ENCODE measurements at regions not wholly inside any gene's neighbourhood (a gene's known extent, or its start where the extent isn't known, plus 50 kb on each side); places are given as distances from the start of the nearest gene placed in this dataset.

DNA sequence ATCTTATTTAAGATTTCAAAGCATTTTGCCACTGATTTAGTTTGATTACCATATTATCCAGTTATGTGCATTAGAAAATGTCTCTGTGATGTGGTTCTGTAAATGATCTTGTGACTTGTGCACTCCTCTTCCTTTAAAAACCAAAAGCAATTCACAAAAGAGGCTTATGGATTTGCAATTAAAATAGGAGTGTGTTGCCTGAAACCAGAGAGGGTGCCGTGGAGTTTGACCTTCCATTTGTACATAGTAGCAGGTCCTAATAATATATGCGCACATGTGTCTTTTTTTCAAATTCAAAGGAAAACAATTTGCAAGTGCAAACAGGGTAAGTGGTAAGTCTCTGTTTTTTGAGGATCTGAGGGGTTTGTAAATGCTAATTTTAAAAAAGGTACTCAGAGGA, 470.9 kb downstream of the VRK1 start:
- no peak overlapping the region for H3K4me3 ChIP-seq (ENCODE audit: low read depth in 1 of 2, low read length in 2 of 2)

DNA sequence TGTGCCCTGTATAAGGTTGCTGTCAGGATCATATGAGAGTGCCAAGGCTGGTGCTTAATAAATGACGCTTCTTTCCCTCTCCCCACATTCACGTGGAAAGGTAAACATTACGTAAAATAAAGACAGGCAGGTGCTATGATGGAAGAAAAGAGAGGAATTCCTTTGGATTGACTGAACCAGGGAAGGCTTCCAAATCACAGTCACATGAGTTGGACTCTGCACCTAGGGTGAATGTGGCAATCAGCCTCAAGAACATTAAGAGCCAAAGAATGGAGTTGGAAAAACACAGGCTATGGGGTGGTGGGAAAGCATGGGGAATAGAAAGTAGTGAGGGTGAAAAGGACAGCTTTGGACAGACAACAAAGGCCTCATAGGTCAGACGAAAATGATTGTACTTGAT, 473.1 kb downstream of the VRK1 start:
- H3K4me3 ChIP-seq (ENCODE audit: low read depth in 1 of 2, low read length in 2 of 2), result no peak overlapping the region
- H3K27me3 ChIP-seq (ENCODE audit: low read depth, low read length), result peaks cover 4% of the 10 kb centered on the region
- H3K36me3 ChIP-seq (ENCODE audit: control insufficient read depth in 1 of 2, insufficient read depth in 2 of 2, low read length in 2 of 2), result no peaks in the 10 kb centered on the region
- H3K4me1 ChIP-seq (ENCODE audit: control insufficient read depth in 1 of 2, insufficient read depth in 2 of 2, low read length in 2 of 2), result no peaks in the 10 kb centered on the region
- H3K9me3 ChIP-seq (ENCODE audit: control insufficient read depth in 1 of 2, low read length in 2 of 2), result no peaks in the 10 kb centered on the region
- H3K27ac ChIP-seq (ENCODE audit: low read length), result no peak overlapping the region

More for the DNA sequence above, 470.9 kb downstream of the VRK1 start:
- Histone ChIP-seq H3K4me1 (ENCODE audit: control insufficient read depth in 1 of 2, insufficient read depth in 2 of 2, low read length in 2 of 2) (no peaks in the 10 kb centered on the region), H3K9me3 (ENCODE audit: control insufficient read depth in 1 of 2, low read length in 2 of 2) (no peaks in the 10 kb centered on the region), H3K36me3 (ENCODE audit: control insufficient read depth in 1 of 2, insufficient read depth in 2 of 2, low read length in 2 of 2) (no peaks in the 10 kb centered on the region), H3K27me3 (ENCODE audit: low read depth, low read length) (peaks cover 4% of the 10 kb centered on the region), H3K27ac (ENCODE audit: low read length) (no peak overlapping the region)

DNA sequence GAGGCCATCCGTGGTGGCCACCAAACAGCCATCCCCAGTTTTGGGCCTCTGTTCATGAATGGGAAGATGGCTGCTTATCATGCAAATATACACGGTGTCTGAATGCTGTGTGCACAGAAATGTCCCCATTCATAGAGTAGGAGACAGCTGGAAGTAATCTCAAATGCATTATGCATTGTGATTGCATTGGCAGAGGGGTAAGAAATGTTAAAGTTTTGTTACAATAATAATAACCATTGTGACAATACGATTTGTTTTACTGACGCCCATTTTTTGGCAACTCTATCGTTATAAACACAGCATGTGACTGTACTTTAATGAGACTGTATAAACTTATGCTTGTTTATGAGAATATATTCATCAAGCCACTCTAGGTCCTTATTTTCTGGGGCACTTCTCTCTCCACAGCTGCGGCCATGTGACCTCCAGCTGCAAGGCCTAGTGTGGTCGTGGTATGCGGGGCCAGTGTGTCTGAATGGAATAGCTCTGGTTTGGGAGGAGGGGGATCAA, 474.3 kb downstream of the VRK1 start:
- Histone ChIP-seq H3K9me3 (ENCODE audit: control insufficient read depth in 1 of 2, low read length in 2 of 2) (no peaks in the 10 kb centered on the region), H3K36me3 (ENCODE audit: control insufficient read depth in 1 of 2, insufficient read depth in 2 of 2, low read length in 2 of 2) (no peaks in the 10 kb centered on the region), H3K4me1 (ENCODE audit: control insufficient read depth in 1 of 2, insufficient read depth in 2 of 2, low read length in 2 of 2) (no peaks in the 10 kb centered on the region), H3K27ac (ENCODE audit: low read length) (no peak overlapping the region), H3K27me3 (ENCODE audit: low read depth, low read length) (peaks cover 4% of the 10 kb centered on the region), H3K4me3 (ENCODE audit: low read depth in 1 of 2, low read length in 2 of 2) (no peak overlapping the region)

DNA sequence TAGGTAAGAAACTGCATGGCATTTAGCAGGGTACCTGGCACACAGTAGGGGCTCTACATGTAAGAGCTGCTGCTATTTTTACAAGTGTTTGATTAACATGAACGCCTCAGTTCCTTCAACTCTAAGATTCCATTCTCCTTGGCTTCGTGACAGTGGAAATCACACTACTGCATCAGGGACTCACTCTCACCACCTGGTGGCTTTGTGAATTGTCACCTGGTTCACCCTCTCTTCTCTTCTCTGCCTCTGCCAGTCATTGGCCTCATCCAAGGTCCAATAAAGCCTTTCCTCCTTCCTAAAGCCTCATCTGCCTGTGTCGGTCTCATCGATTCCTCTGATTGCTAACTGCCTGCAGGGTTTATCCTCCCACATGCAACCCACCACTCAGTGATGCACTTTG, 476.4 kb downstream of the VRK1 start:
- Histone ChIP-seq H3K27me3 (ENCODE audit: low read depth, low read length) (peaks cover 4% of the 10 kb centered on the region), H3K27ac (ENCODE audit: low read length) (no peak overlapping the region), H3K4me3 (ENCODE audit: low read depth in 1 of 2, low read length in 2 of 2) (no peak overlapping the region), H3K9me3 (ENCODE audit: control insufficient read depth in 1 of 2, low read length in 2 of 2) (no peaks in the 10 kb centered on the region), H3K4me1 (ENCODE audit: control insufficient read depth in 1 of 2, insufficient read depth in 2 of 2, low read length in 2 of 2) (no peaks in the 10 kb centered on the region), H3K36me3 (ENCODE audit: control insufficient read depth in 1 of 2, insufficient read depth in 2 of 2, low read length in 2 of 2) (no peaks in the 10 kb centered on the region)

DNA sequence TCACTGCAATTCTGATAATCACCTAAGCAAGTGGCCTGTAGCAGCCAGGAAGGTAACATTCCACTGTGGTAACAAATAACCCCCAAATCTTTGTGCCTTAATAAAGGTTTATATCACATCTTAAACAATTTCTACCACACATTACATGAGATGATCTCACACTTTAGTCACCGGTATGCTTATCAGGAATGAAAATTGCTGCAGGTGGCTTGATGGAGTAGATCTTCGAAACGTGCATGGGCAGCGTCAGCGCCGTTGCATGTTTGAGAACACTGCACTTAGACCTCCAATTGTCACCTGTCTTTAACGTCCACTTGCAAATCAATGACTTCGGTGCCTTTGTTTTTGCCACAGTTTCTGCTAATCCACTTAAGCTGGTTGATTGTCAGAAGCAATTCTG, 477.4 kb downstream of the VRK1 start:
- Histone ChIP-seq H3K27me3 (ENCODE audit: low read depth, low read length) (peaks cover 3% of the 10 kb centered on the region), H3K27ac (ENCODE audit: low read length) (no peak overlapping the region), H3K4me1 (ENCODE audit: control insufficient read depth in 1 of 2, insufficient read depth in 2 of 2, low read length in 2 of 2) (no peaks in the 10 kb centered on the region), H3K9me3 (ENCODE audit: control insufficient read depth in 1 of 2, low read length in 2 of 2) (no peaks in the 10 kb centered on the region), H3K4me3 (ENCODE audit: low read depth in 1 of 2, low read length in 2 of 2) (no peak overlapping the region), H3K36me3 (ENCODE audit: control insufficient read depth in 1 of 2, insufficient read depth in 2 of 2, low read length in 2 of 2) (no peaks in the 10 kb centered on the region)

DNA sequence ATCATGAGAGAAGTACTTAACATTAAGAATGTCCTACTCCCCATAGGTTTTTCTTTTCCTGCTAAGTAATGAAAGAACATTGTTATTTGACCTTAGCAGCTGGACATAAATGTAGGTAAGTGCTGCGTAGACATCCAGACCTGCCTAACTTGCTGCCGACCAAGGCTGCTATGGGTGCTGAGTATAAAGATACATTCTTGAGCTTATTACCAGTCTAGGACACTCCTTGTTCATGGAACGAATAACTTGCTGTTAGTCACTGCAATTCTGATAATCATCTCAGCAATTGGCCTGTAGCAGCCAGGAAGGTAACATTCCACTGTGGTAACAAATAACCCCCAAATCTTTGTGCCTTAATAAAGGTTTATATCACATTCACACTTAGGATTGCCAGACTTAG, 478.1 kb downstream of the VRK1 start:
- no peaks in the 10 kb centered on the region for H3K9me3 ChIP-seq (ENCODE audit: control insufficient read depth in 1 of 2, low read length in 2 of 2)
- no peaks in the 10 kb centered on the region for H3K4me1 ChIP-seq (ENCODE audit: control insufficient read depth in 1 of 2, insufficient read depth in 2 of 2, low read length in 2 of 2)
- H3K27me3 ChIP-seq (ENCODE audit: low read depth, low read length), result no peaks in the 10 kb centered on the region
- no peaks in the 10 kb centered on the region for H3K36me3 ChIP-seq (ENCODE audit: control insufficient read depth in 1 of 2, insufficient read depth in 2 of 2, low read length in 2 of 2)
- H3K4me3 ChIP-seq (ENCODE audit: low read depth in 1 of 2, low read length in 2 of 2), result no peak overlapping the region
- no peak overlapping the region for H3K27ac ChIP-seq (ENCODE audit: low read length)

DNA sequence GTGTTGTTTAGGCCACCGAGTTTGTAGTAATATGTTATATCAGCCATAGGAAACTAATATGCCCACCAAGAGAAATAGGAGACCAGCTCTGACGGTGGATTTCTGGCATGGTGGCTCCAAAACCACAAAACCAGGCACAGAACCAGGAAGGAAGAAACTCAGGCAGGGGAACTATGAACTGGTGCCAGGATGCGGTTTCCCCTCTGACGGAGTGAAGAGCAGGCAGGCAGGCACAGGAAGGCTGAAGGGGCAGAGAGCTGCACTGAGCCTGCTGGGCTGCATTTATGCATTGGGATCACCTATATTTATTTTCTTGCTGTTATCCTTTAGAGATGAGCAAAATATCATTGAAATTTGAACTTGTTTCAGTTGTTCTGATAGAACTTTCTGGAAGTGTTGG, 479.4 kb downstream of the VRK1 start:
- Histone ChIP-seq H3K9me3 (ENCODE audit: control insufficient read depth in 1 of 2, low read length in 2 of 2) (no peaks in the 10 kb centered on the region), H3K4me1 (ENCODE audit: control insufficient read depth in 1 of 2, insufficient read depth in 2 of 2, low read length in 2 of 2) (no peaks in the 10 kb centered on the region), H3K27me3 (ENCODE audit: low read depth, low read length) (no peaks in the 10 kb centered on the region), H3K27ac (ENCODE audit: low read length) (no peak overlapping the region), H3K4me3 (ENCODE audit: low read depth in 1 of 2, low read length in 2 of 2) (no peak overlapping the region), H3K36me3 (ENCODE audit: control insufficient read depth in 1 of 2, insufficient read depth in 2 of 2, low read length in 2 of 2) (no peaks in the 10 kb centered on the region)

DNA sequence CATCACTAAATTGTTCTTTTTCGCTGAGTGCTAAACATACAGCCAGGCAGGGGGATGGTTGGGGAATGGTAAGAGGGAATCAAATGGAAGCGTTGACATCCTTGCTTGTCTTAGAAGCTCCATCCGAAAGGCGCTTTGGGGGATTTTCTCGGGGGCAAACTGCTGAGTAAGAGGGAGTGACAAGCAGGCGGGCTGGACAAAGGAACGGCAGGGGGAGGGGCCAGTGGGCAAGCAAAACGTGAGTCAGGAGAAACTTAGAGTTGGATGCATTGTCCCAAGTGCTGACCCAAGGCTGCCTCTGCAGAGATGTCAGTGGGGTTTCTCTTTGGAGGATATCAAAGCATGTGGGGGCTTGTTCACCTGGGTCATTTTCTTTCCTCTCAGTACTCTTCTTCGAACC, 480.5 kb downstream of the VRK1 start:
- Histone ChIP-seq H3K36me3 (ENCODE audit: control insufficient read depth in 1 of 2, insufficient read depth in 2 of 2, low read length in 2 of 2) (no peaks in the 10 kb centered on the region), H3K4me3 (ENCODE audit: low read depth in 1 of 2, low read length in 2 of 2) (no peak overlapping the region), H3K4me1 (ENCODE audit: control insufficient read depth in 1 of 2, insufficient read depth in 2 of 2, low read length in 2 of 2) (no peaks in the 10 kb centered on the region), H3K9me3 (ENCODE audit: control insufficient read depth in 1 of 2, low read length in 2 of 2) (no peaks in the 10 kb centered on the region), H3K27me3 (ENCODE audit: low read depth, low read length) (no peaks in the 10 kb centered on the region), H3K27ac (ENCODE audit: low read length) (no peak overlapping the region)

DNA sequence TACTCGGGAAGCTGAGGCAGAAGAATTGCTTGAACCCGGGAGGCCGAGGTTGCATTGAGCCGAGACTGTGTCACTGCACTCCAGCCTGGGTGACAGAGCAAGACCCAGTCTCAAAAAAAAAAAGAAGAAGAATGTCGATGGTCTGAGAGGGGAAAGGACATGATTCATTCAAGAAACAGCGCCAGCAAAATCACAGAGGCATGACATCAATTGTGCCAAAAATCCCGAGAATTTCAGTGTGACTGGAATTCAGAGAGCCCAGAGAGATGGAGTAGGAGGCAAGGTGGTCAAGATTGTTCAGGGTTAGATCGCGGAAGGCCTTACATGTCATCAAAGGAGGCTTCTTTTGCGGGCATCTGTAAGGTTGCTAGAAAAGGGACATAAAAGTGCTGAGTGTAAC, 483.3 kb downstream of the VRK1 start:
- no peaks in the 10 kb centered on the region for H3K27me3 ChIP-seq (ENCODE audit: low read depth, low read length)
- H3K4me3 ChIP-seq (ENCODE audit: low read depth in 1 of 2, low read length in 2 of 2), result no peak overlapping the region
- H3K9me3 ChIP-seq (ENCODE audit: control insufficient read depth in 1 of 2, low read length in 2 of 2), result no peaks in the 10 kb centered on the region
- no peaks in the 10 kb centered on the region for H3K36me3 ChIP-seq (ENCODE audit: control insufficient read depth in 1 of 2, insufficient read depth in 2 of 2, low read length in 2 of 2)
- no peak overlapping the region for H3K27ac ChIP-seq (ENCODE audit: low read length)
- H3K4me1 ChIP-seq (ENCODE audit: control insufficient read depth in 1 of 2, insufficient read depth in 2 of 2, low read length in 2 of 2), result no peaks in the 10 kb centered on the region

DNA sequence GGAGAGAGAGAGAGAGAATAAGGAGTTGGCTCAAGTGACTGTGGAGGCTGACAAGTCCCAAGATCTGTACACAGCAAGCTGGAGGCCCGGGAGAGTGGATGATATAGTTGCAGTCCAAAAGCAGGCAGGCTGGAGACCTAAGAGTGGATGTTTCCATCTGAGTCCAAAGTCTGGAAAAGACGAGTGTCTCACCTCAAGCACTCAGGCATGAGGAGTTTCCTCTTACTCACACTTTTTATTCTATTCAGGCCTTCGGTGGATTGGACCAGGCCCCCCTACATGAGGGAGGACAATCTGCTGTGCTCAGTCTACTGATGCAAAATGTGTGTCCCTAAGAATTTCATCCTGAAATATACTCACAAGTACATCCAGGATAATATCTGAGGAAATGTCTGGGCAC, 484.6 kb downstream of the VRK1 start:
- Histone ChIP-seq H3K4me3 (ENCODE audit: low read depth in 1 of 2, low read length in 2 of 2) (no peak overlapping the region), H3K27me3 (ENCODE audit: low read depth, low read length) (no peaks in the 10 kb centered on the region), H3K4me1 (ENCODE audit: control insufficient read depth in 1 of 2, insufficient read depth in 2 of 2, low read length in 2 of 2) (no peaks in the 10 kb centered on the region), H3K36me3 (ENCODE audit: control insufficient read depth in 1 of 2, insufficient read depth in 2 of 2, low read length in 2 of 2) (no peaks in the 10 kb centered on the region), H3K9me3 (ENCODE audit: control insufficient read depth in 1 of 2, low read length in 2 of 2) (no peaks in the 10 kb centered on the region), H3K27ac (ENCODE audit: low read length) (no peak overlapping the region)

DNA sequence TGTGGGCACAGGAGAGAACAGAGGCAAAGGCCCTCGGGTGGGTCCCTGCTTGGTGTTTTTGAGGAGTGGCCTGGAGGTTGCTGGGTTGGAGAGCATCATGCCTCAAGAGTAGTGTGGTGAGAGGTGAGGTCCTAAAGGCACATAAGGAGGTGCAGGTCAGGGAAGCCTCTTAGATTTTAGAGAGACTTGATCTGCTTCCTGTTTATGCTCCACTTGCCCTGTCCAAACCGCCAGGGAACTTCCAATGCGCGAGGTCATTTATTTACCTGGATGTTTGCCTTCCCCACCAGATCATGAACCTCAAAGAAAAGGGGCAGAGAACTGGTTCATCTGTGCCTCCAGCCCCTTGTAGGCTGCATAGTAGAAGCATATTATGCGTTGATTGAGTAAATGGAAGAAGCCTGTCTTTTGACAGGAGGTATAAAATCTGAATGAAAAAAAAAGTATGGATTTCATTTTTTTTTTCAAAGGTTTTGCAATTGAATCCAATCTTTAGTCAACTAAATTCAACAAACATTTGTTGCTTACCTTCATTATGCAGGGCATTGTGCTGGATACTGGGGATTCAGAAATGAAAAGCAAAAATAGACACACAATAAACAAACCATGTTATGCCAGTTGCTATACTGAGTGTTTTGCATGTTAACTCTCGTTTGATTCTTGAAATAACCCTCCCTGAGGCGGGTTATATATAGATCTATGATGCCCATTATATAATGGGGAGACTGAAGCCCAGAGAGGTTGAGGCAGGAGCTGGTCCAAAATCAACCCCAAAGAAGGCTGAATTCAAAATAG, 485.2 kb downstream of the VRK1 start:
- Histone ChIP-seq H3K4me3 (ENCODE audit: low read depth in 1 of 2, low read length in 2 of 2) (no peak overlapping the region), H3K36me3 (ENCODE audit: control insufficient read depth in 1 of 2, insufficient read depth in 2 of 2, low read length in 2 of 2) (no peaks in the 10 kb centered on the region), H3K27ac (ENCODE audit: low read length) (no peak overlapping the region), H3K4me1 (ENCODE audit: control insufficient read depth in 1 of 2, insufficient read depth in 2 of 2, low read length in 2 of 2) (no peaks in the 10 kb centered on the region), H3K27me3 (ENCODE audit: low read depth, low read length) (no peaks in the 10 kb centered on the region), H3K9me3 (ENCODE audit: control insufficient read depth in 1 of 2, low read length in 2 of 2) (no peaks in the 10 kb centered on the region)

DNA sequence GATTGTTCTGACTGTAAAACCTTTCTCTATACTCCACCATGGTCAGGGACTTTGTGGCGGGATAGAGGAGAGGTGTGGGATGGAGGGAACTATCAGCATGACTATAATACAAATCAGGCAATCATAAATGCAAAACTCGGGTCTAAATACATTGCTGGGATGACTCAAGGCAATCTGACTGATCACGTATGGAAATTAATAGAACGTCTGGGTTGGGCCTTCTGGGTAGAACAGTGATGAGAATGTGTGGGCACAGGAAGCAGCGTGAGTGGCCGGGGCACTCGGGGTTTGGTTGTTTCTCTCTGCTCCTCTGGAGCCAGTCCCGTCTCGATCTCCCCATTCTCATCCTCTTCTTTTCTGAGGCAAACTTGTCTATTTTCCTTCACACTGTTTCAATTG, 485.8 kb downstream of the VRK1 start:
- no peaks in the 10 kb centered on the region for H3K9me3 ChIP-seq (ENCODE audit: control insufficient read depth in 1 of 2, low read length in 2 of 2)
- H3K4me1 ChIP-seq (ENCODE audit: control insufficient read depth in 1 of 2, insufficient read depth in 2 of 2, low read length in 2 of 2), result no peaks in the 10 kb centered on the region
- no peak overlapping the region for H3K4me3 ChIP-seq (ENCODE audit: low read depth in 1 of 2, low read length in 2 of 2)
- no peaks in the 10 kb centered on the region for H3K36me3 ChIP-seq (ENCODE audit: control insufficient read depth in 1 of 2, insufficient read depth in 2 of 2, low read length in 2 of 2)
- H3K27me3 ChIP-seq (ENCODE audit: low read depth, low read length), result no peaks in the 10 kb centered on the region
- no peak overlapping the region for H3K27ac ChIP-seq (ENCODE audit: low read length)

Measured in muscle layer of duodenum (tissue), 2 donors.